CD4-positive, CD25-positive, alpha-beta regulatory T cell (primary cell): ENCODE measurements at regions not wholly inside any gene's neighbourhood (a gene's known extent, or its start where the extent isn't known, plus 50 kb on each side); places are given as distances from the start of the nearest gene placed in this dataset.

Experiments used
- ATAC-seq, 2 donors: fragments of 150-1000 bp; cut with Tn5 transposase; one replicate each; pipeline ENCODE4 v1.10.0; 2021; ENCODE audit warnings: low read depth in 2 of 2, moderate number of reproducible peaks in 2 of 2, moderate library complexity in 1 of 2
- DNase-seq, 3 donors: peaks; one replicate each; pipeline versions ENCODE4 v3.0.0 to v3.0.0-alpha.2; 2012 to 2022; ENCODE audit warnings: mixed read lengths in 1 of 3
- H3K27ac ChIP-seq: one replicate; pipeline ENCODE4 v1.7.0; 2013; ENCODE audit warnings: mild to moderate bottlenecking, low read length; ENCODE audit not compliant: insufficient read depth, poor library complexity, severe bottlenecking
- H3K27me3 ChIP-seq: one replicate; pipeline ENCODE4 v1.7.0; 2013; ENCODE audit warnings: low read length; ENCODE audit not compliant: control insufficient read depth, insufficient read depth
- H3K36me3 ChIP-seq: one replicate; pipeline ENCODE4 v1.7.0; 2013; ENCODE audit warnings: mild to moderate bottlenecking, low read length, moderate library complexity; ENCODE audit not compliant: control insufficient read depth, insufficient read depth
- H3K4me1 ChIP-seq: 2 replicates; pipeline ENCODE4 v1.7.0; 2013; ENCODE audit warnings: mild to moderate bottlenecking, low read length; ENCODE audit not compliant: insufficient read depth, control insufficient read depth, poor library complexity, severe bottlenecking
- H3K4me3 ChIP-seq: one replicate; pipeline ENCODE4 v1.7.0; 2013; ENCODE audit warnings: low read depth, mild to moderate bottlenecking, low read length, moderate library complexity
- H3K9me3 ChIP-seq, 2 experiments: 1 replicate in 1 of 2; 2 replicates in 1 of 2; pipeline ENCODE4 v1.7.0; 2013; ENCODE audit warnings: low read length in 2 of 2, mild to moderate bottlenecking in 1 of 2, moderate library complexity in 1 of 2; ENCODE audit not compliant: control insufficient read depth in 2 of 2
- H3K27ac Mint-ChIP-seq, 3 donors: one replicate each; pipeline ENCODE4 v1.8.0; 2020 to 2022; ENCODE audit warnings: mild to moderate bottlenecking in 3 of 3, mixed read lengths in 3 of 3, moderate library complexity in 2 of 3
- H3K27me3 Mint-ChIP-seq: one replicate; pipeline ENCODE4 v1.8.0; 2022; ENCODE audit warnings: mild to moderate bottlenecking, mixed read lengths
- H3K36me3 Mint-ChIP-seq: one replicate; pipeline ENCODE4 v1.8.0; 2020; ENCODE audit warnings: mixed read lengths
- H3K4me1 Mint-ChIP-seq, 4 donors: one replicate each; pipeline ENCODE4 v1.8.0; 2020 to 2022; ENCODE audit warnings: mixed read lengths in 4 of 4, mild to moderate bottlenecking in 1 of 4
- H3K4me3 Mint-ChIP-seq, 4 donors: one replicate each; pipeline ENCODE4 v1.8.0; 2020 to 2022; ENCODE audit warnings: mild to moderate bottlenecking in 4 of 4, mixed read lengths in 4 of 4, moderate library complexity in 3 of 4
- H3K9me3 Mint-ChIP-seq, 7 donors: one replicate each; pipeline ENCODE4 v1.8.0; 2020 to 2022; ENCODE audit warnings: mixed read lengths in 7 of 7, mild to moderate bottlenecking in 3 of 7, moderate library complexity in 2 of 7

DNA sequence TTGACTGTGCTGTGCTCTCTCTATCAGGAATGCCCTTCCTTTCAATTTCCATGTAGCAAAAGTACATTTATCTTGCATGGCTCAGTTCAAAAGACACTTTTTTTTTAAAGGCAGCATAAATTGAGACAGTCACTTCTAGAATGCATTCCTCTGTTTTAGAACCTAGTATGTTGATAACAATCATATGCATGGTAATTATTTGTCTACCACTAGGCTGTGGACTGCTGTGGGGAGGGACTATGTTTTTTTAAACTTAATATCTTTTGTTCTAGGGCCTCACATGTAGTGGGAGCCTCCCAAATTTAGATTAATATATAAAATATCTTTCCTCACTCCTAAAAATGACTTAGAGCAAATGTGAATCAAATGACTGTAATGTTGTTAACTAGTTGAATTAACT is 269.9 kb downstream of the MEIS1 start:
- Mint-ChIP-seq H3K36me3 (no peaks in the 10 kb centered on the region), H3K4me1 (no peaks in the 10 kb centered on the region), H3K9me3 (peaks cover 0 to 3% (median 0%) of the 10 kb centered on the region in 7 donors), H3K4me3 (no peak overlapping the region), H3K27me3 (no peaks in the 10 kb centered on the region), H3K27ac (no peak overlapping the region)
- ATAC-seq (no peak), DNase-seq (no peak)
- Histone ChIP-seq H3K4me1 (no peaks in the 10 kb centered on the region), H3K27ac (no peak overlapping the region), H3K9me3 (no peaks in the 10 kb centered on the region), H3K27me3 (no peaks in the 10 kb centered on the region), H3K4me3 (no peak overlapping the region), H3K36me3 (no peaks in the 10 kb centered on the region)

DNA sequence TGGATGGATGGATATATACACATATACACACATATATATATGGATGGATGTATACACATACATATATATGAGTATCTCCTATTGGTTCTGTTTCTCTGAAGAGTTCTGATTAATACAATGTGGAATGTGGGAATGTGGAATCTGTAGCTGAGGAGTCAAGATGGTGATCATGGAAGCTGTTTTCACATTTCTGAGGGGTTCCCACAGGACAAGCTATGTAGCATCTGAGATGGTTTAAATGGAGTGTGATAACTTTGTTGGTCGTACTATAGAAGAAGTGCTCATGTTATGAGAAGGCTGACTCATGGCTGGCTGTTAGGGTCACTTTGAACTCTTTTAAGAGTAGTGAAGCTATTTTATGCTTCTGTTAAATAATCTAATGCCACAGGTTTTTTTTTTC is 279.7 kb downstream of the MEIS1 start:
- H3K36me3 Mint-ChIP-seq = no peaks in the 10 kb centered on the region
- ATAC-seq = no peak

DNA sequence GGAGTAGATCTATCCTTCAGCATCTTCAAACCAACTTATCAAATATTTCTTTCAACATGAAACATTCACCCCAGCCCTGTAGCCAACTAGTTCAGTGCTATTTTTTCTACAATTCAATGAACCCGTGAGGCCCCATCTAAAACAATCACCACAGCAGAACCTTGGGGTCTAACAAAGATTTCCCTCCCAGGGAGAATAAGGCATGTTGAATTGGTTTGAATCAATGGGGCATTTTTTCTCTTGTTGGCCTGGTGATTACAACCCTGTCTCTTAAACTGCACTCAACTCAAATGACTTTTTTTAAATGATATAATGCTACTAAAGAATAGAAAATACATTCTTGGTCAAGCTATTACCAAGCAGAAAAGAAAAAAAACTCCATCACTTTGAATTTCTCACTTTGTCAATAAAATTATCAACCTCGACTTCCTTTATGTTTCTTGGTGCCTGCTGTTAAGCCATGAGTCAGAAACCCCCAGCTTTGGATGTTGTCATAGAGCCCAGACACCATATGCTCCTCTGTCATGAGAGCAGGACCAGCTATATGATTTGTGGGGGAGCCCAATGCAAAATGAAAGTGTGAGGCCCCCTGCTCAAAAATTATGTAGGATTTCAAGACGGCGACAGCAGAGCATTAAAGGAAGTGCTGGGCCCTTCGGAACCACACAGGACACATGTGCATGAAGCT is 282.4 kb downstream of the MEIS1 start:
- Mint-ChIP-seq H3K36me3 (no peaks in the 10 kb centered on the region), H3K4me3 (no peak overlapping the region), H3K27me3 (no peaks in the 10 kb centered on the region), H3K27ac (no peak overlapping the region), H3K4me1 (no peaks in the 10 kb centered on the region), H3K9me3 (peaks cover 0 to 12% (median 3%) of the 10 kb centered on the region in 7 donors)
- Histone ChIP-seq H3K27me3 (no peaks in the 10 kb centered on the region), H3K4me1 (no peaks in the 10 kb centered on the region), H3K27ac (no peak overlapping the region), H3K4me3 (no peak overlapping the region), H3K9me3 (no peaks in the 10 kb centered on the region), H3K36me3 (no peaks in the 10 kb centered on the region)
- DNase-seq (no peak), ATAC-seq (no peak)

More for the DNA sequence above, 279.7 kb downstream of the MEIS1 start:
- DNase-seq = no peak
- no peak overlapping the region for H3K27ac ChIP-seq
- no peaks in the 10 kb centered on the region for H3K4me1 Mint-ChIP-seq
- peaks cover 0 to 3% (median 0%) of the 10 kb centered on the region in 7 donors for H3K9me3 Mint-ChIP-seq
- no peak overlapping the region for H3K27ac Mint-ChIP-seq
- H3K36me3 ChIP-seq = no peaks in the 10 kb centered on the region
- H3K4me3 Mint-ChIP-seq = no peak overlapping the region
- no peaks in the 10 kb centered on the region for H3K4me1 ChIP-seq
- H3K27me3 ChIP-seq = no peaks in the 10 kb centered on the region
- H3K9me3 ChIP-seq = no peaks in the 10 kb centered on the region
- H3K4me3 ChIP-seq = no peak overlapping the region
- no peaks in the 10 kb centered on the region for H3K27me3 Mint-ChIP-seq

DNA sequence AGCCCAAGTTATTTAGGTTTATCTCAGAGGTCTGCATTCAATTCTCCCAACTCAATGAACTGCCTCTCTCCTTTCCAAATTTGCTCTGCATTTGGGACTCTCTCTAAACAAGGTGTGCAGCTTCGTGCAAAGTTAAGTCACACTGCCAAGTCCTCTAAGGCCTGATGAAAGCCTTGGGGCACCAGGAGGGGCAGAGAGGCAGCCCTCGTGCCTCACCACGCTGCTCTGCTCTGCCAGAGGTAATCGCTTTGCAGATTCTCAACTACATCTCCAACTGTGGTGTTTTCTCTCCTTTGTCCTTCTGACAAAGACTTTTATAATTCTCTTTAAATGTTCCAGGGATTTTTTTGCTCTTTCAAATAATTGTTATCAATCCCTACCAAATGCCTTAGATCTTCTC is 283.0 kb downstream of the MEIS1 start:
- no peak for DNase-seq
- ATAC-seq = no peak
- Mint-ChIP-seq H3K4me3 (no peak overlapping the region), H3K27me3 (no peaks in the 10 kb centered on the region), H3K36me3 (no peaks in the 10 kb centered on the region), H3K9me3 (peaks cover 0 to 12% (median 3%) of the 10 kb centered on the region in 7 donors), H3K4me1 (no peaks in the 10 kb centered on the region), H3K27ac (no peak overlapping the region)
- Histone ChIP-seq H3K27ac (no peak overlapping the region), H3K4me3 (no peak overlapping the region), H3K27me3 (no peaks in the 10 kb centered on the region), H3K9me3 (no peaks in the 10 kb centered on the region), H3K36me3 (no peaks in the 10 kb centered on the region), H3K4me1 (no peaks in the 10 kb centered on the region)

DNA sequence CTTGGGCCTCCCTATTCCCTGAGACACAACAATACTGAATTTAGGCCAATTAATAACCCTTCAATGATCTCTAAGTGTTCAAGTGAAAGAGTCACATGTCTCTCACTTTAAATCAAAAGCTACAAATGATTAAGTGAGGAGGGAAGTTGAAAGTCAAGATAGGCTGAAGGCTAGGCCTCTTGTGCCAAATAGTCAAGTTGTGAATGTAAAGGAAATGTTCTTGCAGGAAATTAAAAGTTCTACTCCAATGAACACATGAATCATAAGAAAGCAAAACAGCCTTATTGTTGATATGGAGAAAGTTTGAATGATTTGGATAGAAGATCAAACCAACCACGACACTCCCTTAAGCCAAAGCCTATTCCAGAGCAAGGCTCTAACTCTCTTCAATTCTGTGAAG is 286.9 kb downstream of the MEIS1 start:
- no peak overlapping the region for H3K4me3 Mint-ChIP-seq
- no peaks in the 10 kb centered on the region for H3K4me1 Mint-ChIP-seq
- Histone ChIP-seq H3K4me1 (no peaks in the 10 kb centered on the region), H3K27me3 (no peaks in the 10 kb centered on the region), H3K27ac (no peak overlapping the region), H3K9me3 (no peaks in the 10 kb centered on the region), H3K36me3 (no peaks in the 10 kb centered on the region), H3K4me3 (no peak overlapping the region)
- peaks cover 0 to 12% (median 6%) of the 10 kb centered on the region in 7 donors for H3K9me3 Mint-ChIP-seq
- no peak for ATAC-seq
- no peaks in the 10 kb centered on the region for H3K27me3 Mint-ChIP-seq
- no peak overlapping the region for H3K27ac Mint-ChIP-seq
- no peaks in the 10 kb centered on the region for H3K36me3 Mint-ChIP-seq
- DNase-seq = no peak

DNA sequence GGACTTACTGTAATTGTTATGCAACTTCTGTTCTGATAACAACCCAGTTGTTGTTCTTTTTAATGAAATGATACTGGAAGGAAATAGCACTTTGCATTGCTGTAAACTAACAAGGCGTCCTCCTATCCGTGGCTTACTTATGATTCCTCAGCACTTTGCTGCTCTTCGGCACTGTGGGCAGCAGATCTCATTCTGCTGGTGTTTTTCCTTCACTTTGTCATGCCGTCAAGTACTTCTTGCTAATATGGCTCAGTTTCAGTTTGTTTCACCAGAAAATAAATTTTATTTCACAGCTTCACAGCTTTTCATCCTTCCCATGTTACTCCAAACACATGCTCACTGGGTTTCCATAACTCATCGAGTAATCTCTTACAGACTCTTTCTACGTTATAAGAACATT is 289.3 kb downstream of the MEIS1 start:
- H3K9me3 ChIP-seq = no peaks in the 10 kb centered on the region
- no peaks in the 10 kb centered on the region for H3K36me3 Mint-ChIP-seq
- no peaks in the 10 kb centered on the region for H3K27me3 Mint-ChIP-seq
- H3K4me3 ChIP-seq = no peak overlapping the region
- H3K27ac Mint-ChIP-seq = no peak overlapping the region
- ATAC-seq = no peak
- H3K9me3 Mint-ChIP-seq = peaks cover 2 to 12% (median 6%) of the 10 kb centered on the region in 7 donors
- no peaks in the 10 kb centered on the region for H3K4me1 ChIP-seq
- no peak overlapping the region for H3K4me3 Mint-ChIP-seq
- H3K27ac ChIP-seq = no peak overlapping the region
- no peaks in the 10 kb centered on the region for H3K4me1 Mint-ChIP-seq
- no peaks in the 10 kb centered on the region for H3K36me3 ChIP-seq
- no peaks in the 10 kb centered on the region for H3K27me3 ChIP-seq
- DNase-seq = no peak

DNA sequence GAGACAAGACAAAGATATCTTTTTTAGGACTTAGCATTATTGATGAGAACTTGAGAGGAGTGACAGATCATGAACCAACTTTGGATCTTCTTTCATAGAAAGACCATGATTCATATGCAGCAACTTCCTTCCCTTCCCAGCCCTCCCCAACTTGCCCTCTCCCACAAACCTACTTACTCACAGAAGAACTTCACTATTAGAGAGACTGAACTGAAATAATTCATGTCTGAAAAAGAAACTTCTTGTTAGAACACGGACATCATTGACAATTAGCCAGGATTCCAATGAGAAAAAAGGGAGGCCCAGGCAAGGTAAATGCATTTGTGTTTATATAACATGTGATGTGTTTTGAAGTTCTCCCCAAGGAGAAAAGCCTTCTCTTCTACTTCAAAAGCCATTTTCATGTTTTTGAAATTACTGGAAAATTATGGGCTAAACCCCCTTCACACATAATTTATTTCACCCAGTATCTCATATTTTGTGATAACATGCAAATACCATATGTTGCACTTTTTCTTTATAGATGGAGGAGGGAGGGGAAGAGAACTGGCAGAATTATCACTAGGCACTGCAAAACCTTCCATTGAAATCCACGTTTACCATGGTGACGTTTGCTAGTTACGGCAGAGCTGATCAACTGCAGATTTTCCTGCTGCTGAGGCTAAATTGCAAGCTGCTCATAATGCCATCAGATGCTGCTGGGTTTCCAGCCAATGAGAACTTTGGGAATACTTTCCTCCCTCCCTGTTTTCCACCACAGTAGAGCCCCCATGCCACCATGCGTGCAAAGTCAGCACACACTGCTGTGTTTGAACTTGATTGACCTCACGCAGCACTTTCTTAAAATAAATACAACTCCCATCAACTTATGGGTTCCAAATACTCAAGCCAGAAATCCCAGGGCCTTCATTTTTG is 294.7 kb downstream of the MEIS1 start:
- no peak overlapping the region for H3K4me3 ChIP-seq
- H3K4me1 ChIP-seq = no peaks in the 10 kb centered on the region
- no peaks in the 10 kb centered on the region for H3K4me1 Mint-ChIP-seq
- no peak overlapping the region for H3K4me3 Mint-ChIP-seq
- no peak overlapping the region for H3K27ac Mint-ChIP-seq
- no peak overlapping the region for H3K27ac ChIP-seq
- no peaks in the 10 kb centered on the region for H3K36me3 ChIP-seq
- no peaks in the 10 kb centered on the region for H3K27me3 Mint-ChIP-seq
- peaks cover 0 to 6% (median 3%) of the 10 kb centered on the region in 7 donors for H3K9me3 Mint-ChIP-seq
- no peaks in the 10 kb centered on the region for H3K36me3 Mint-ChIP-seq
- no peak for DNase-seq
- no peak for ATAC-seq
- H3K27me3 ChIP-seq = no peaks in the 10 kb centered on the region
- no peaks in the 10 kb centered on the region for H3K9me3 ChIP-seq
